Osteoblast (primary cell): ENCODE measurements at regions not wholly inside any gene's neighbourhood (a gene's known extent, or its start where the extent isn't known, plus 50 kb on each side); places are given as distances from the start of the nearest gene placed in this dataset.

Source experiments
- DNase-seq: peaks from one replicate; pipeline ENCODE4 v3.0.0; 2011; ENCODE audit warnings: low spot score, mixed read lengths; ENCODE audit not compliant: insufficient read length; ENCODE audit errors: missing footprints
- H2AFZ ChIP-seq: 2 replicates; pipeline ENCODE4 v1.6.0; 2011; ENCODE audit warnings: mild to moderate bottlenecking, low read length
- H3K27ac ChIP-seq: 2 replicates; pipeline ENCODE4 v1.5.1; 2011; ENCODE audit warnings: mild to moderate bottlenecking, low read depth, low read length, moderate library complexity
- H3K27me3 ChIP-seq: 2 replicates; pipeline ENCODE4 v1.6.0; 2012; ENCODE audit warnings: mild to moderate bottlenecking, control low read depth, inconsistent platforms, low read length, moderate library complexity; ENCODE audit not compliant: insufficient read depth
- H3K36me3 ChIP-seq: 2 replicates; pipeline ENCODE4 v1.5.1; 2011; ENCODE audit warnings: mild to moderate bottlenecking, low read length, control low read depth, moderate library complexity; ENCODE audit not compliant: insufficient read depth
- H3K4me1 ChIP-seq: 2 replicates; pipeline ENCODE4 v1.5.1; 2011; ENCODE audit warnings: mild to moderate bottlenecking, low read length, control low read depth, moderate library complexity; ENCODE audit not compliant: insufficient read depth
- H3K4me2 ChIP-seq: 2 replicates; pipeline ENCODE4 v1.6.0; 2011; ENCODE audit warnings: mild to moderate bottlenecking, low read length; ENCODE audit not compliant: insufficient read depth
- H3K4me3 ChIP-seq: fragments of 200-600 bp; sonication (generic); 3 replicates; pipeline ENCODE4 v1.5.1; 2012; ENCODE audit warnings: mild to moderate bottlenecking, low read length, inconsistent platforms; ENCODE audit not compliant: insufficient read depth
- H3K79me2 ChIP-seq: 2 replicates; pipeline ENCODE4 v1.6.0; 2012; ENCODE audit warnings: mild to moderate bottlenecking, low read length, control low read depth, inconsistent platforms; ENCODE audit not compliant: insufficient read depth
- H3K9me3 ChIP-seq: 2 replicates; pipeline ENCODE4 v1.5.1; 2011; ENCODE audit warnings: low read depth, low read length, control low read depth
- H4K20me1 ChIP-seq: 2 replicates; pipeline ENCODE4 v1.6.0; 2012; ENCODE audit warnings: mild to moderate bottlenecking, low read length, control low read depth; ENCODE audit not compliant: insufficient read depth
- TF ChIP-seq, protein P1 (sequence below): IDR thresholded peaks from 2 replicates; pipeline ENCODE4 v1.5.1; 2011; ENCODE audit warnings: mild to moderate bottlenecking, low read depth, low read length, moderate library complexity; ENCODE audit errors: extremely low read depth

DNA sequence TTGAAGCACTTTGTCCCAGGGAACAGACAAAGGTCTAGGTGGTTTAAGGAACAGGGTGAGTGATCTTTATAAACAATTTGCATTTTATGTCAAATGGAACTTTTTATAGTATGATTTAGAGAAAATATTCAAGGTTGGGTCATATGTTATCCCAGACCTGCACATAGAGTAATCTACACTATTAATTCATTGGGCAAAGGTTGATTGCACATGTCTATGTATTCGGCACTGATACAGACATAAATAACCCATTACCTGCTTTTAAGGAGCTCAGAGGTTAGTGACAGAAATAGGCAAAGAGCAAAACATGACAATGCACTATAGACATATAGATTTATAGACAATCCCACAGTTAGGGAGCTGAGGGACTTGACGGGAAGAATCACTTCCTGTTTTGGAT is 141.5 kb upstream of the UBASH3B start:
- Histone ChIP-seq H3K4me1 (no peaks in the 10 kb centered on the region), H3K4me2 (no peak overlapping the region), H3K27me3 (peaks cover 47% of the 10 kb centered on the region), H3K36me3 (no peaks in the 10 kb centered on the region), H3K4me3 (no peak overlapping the region), H2AFZ (no peak overlapping the region), H3K27ac (no peak overlapping the region), H3K79me2 (no peaks in the 10 kb centered on the region), H3K9me3 (no peaks in the 10 kb centered on the region), H4K20me1 (no peaks in the 10 kb centered on the region)
- TF ChIP-seq, protein P1, sequence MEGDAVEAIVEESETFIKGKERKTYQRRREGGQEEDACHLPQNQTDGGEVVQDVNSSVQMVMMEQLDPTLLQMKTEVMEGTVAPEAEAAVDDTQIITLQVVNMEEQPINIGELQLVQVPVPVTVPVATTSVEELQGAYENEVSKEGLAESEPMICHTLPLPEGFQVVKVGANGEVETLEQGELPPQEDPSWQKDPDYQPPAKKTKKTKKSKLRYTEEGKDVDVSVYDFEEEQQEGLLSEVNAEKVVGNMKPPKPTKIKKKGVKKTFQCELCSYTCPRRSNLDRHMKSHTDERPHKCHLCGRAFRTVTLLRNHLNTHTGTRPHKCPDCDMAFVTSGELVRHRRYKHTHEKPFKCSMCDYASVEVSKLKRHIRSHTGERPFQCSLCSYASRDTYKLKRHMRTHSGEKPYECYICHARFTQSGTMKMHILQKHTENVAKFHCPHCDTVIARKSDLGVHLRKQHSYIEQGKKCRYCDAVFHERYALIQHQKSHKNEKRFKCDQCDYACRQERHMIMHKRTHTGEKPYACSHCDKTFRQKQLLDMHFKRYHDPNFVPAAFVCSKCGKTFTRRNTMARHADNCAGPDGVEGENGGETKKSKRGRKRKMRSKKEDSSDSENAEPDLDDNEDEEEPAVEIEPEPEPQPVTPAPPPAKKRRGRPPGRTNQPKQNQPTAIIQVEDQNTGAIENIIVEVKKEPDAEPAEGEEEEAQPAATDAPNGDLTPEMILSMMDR: no peak
- DNase-seq: no peak

DNA sequence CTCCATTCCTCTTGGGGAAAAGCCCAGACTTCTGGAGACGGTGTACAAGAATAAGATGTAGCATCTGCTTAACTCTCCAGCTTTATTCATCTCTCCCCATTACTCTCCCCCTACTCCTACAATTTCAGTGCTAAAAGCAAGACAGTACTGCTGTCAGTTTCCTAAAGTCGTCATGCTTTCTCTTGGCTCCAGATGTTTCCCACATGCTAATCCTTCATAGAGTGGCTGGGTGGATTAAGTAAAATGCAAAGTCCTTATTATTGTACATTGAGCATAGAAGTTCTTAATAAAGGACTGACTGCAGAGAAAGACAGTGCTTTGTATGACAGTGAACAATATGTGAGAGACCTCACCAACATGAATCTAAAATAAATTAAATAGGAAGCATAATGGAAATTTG is 142.2 kb upstream of the UBASH3B start:
- H3K79me2 ChIP-seq: no peaks in the 10 kb centered on the region
- no peak overlapping the region for H2AFZ ChIP-seq
- H3K27ac ChIP-seq: no peak overlapping the region
- H3K36me3 ChIP-seq: no peaks in the 10 kb centered on the region
- no peak overlapping the region for H3K4me3 ChIP-seq
- no peaks in the 10 kb centered on the region for H3K4me1 ChIP-seq
- no peaks in the 10 kb centered on the region for H4K20me1 ChIP-seq
- H3K9me3 ChIP-seq: no peaks in the 10 kb centered on the region
- peaks cover 54% of the 10 kb centered on the region for H3K27me3 ChIP-seq
- no peak for DNase-seq
- TF ChIP-seq, protein P1: no peak
- no peak overlapping the region for H3K4me2 ChIP-seq

DNA sequence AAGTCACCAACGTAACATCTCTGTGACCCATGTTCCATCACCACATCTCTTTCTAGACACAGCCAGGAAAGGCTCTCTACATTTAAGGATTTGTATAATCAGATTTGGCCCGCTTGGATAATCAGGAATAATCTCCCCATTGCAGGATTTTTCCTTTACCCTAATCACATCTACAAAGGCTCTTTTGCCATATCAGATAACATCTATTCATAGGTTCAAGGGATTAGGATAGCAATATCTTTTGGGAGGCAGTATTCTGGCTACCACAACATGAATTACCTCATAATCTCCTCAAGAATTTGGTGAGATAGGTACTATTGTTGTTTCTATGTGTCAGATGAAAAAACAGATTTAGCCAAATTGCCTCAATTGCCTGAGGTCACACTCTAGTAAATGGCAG is 142.8 kb upstream of the UBASH3B start:
- H3K79me2 ChIP-seq: no peaks in the 10 kb centered on the region
- H3K4me2 ChIP-seq: no peak overlapping the region
- no peaks in the 10 kb centered on the region for H3K36me3 ChIP-seq
- H2AFZ ChIP-seq: no peak overlapping the region
- DNase-seq: no peak
- H3K4me3 ChIP-seq: no peak overlapping the region
- no peaks in the 10 kb centered on the region for H3K9me3 ChIP-seq
- no peaks in the 10 kb centered on the region for H4K20me1 ChIP-seq
- H3K27me3 ChIP-seq: peaks cover 54% of the 10 kb centered on the region
- no peak overlapping the region for H3K27ac ChIP-seq
- TF ChIP-seq, protein P1: no peak
- no peaks in the 10 kb centered on the region for H3K4me1 ChIP-seq

DNA sequence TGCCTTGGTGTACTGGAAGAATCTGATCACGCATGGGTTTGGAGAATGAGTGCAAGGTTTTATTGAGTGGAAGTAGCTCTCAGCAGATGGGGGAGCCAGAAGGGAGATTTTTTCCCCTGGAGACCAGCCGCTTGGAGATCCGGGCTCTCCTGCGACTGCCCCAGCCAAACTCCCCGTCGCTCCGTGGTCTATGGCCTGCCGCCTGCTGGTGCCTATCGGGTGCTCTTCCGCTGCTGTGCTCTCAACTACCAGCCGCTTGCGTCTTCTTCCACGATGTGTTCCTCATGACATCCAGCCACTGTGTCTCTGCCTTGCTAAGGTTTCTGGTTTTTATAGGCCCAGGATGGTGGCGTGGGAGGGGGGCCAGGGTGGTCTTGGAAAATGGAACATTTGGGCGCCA is 145.6 kb upstream of the UBASH3B start:
- TF ChIP-seq, protein P1: no peak
- H4K20me1 ChIP-seq: no peaks in the 10 kb centered on the region
- no peaks in the 10 kb centered on the region for H3K36me3 ChIP-seq
- H3K9me3 ChIP-seq: no peaks in the 10 kb centered on the region
- no peak overlapping the region for H2AFZ ChIP-seq
- no peak overlapping the region for H3K27ac ChIP-seq
- no peak for DNase-seq
- H3K4me1 ChIP-seq: peaks cover 8% of the 10 kb centered on the region
- peaks cover 39% of the 10 kb centered on the region for H3K27me3 ChIP-seq
- H3K4me2 ChIP-seq: no peak overlapping the region
- no peak overlapping the region for H3K4me3 ChIP-seq
- H3K79me2 ChIP-seq: no peaks in the 10 kb centered on the region
